LNCAP (cell line): ENCODE measurements at regions not wholly inside any gene's neighbourhood (a gene's known extent, or its start where the extent isn't known, plus 50 kb on each side); places are given as distances from the start of the nearest gene placed in this dataset.

ENCODE experiments used
- CTCF ChIP-seq: fragments of 450-650 bp; IDR thresholded peaks from 2 replicates; pipeline ENCODE4 v1.5.1; 2017; ENCODE audit warnings: mild to moderate bottlenecking

- no peak for TF ChIP-seq CTCF
Observed at GRCh38 chr10:90997670-90998069, 76.8 kb upstream of the ANKRD1 start.

GRCh38 chr10:90998733-90999511 lies 78.0 kb upstream of the ANKRD1 start:
- no peak for TF ChIP-seq CTCF

- TF ChIP-seq CTCF = no peak
Observed at GRCh38 chr10:90999512-91000172, 78.8 kb upstream of the ANKRD1 start.

- TF ChIP-seq CTCF = no peak
Observed at GRCh38 chr10:91000470-91000869, 79.6 kb upstream of the ANKRD1 start.

- TF ChIP-seq CTCF = no peak
Observed at GRCh38 chr10:91000985-91001384, 80.1 kb upstream of the ANKRD1 start.

- TF ChIP-seq CTCF = no peak
Observed at GRCh38 chr10:91002656-91003055, 81.8 kb upstream of the ANKRD1 start.

GRCh38 chr10:91006001-91006751 lies 85.3 kb upstream of the ANKRD1 start:
- peak; percentile 93 for TF ChIP-seq CTCF
